DMS153 treated with DMSO at 0.1 percent for 48 hours (cell line): ENCODE measurements at regions not wholly inside any gene's neighbourhood (a gene's known extent, or its start where the extent isn't known, plus 50 kb on each side); places are given as distances from the start of the nearest gene placed in this dataset.

ENCODE experiments used
- DNase-seq: peaks from one replicate; lab custom pipeline; 2025; ENCODE audit not compliant: unreplicated experiment; lab: John Stamatoyannopoulos, UW

- no peak for DNase-seq
Observed at GRCh38 chr3:126267169-126267975, 87.0 kb upstream of the ALDH1L1 start.

GRCh38 chr3:126266850-126267168, 86.4 kb upstream of the ALDH1L1 start:
- DNase-seq, result no peak

GRCh38 chr3:126266291-126266840, 86.0 kb upstream of the ALDH1L1 start:
- no peak for DNase-seq

GRCh38 chr3:126264952-126265351, 84.6 kb upstream of the ALDH1L1 start:
- DNase-seq, result no peak

GRCh38 chr3:126264381-126264780, 84.0 kb upstream of the ALDH1L1 start:
- no peak for DNase-seq

GRCh38 chr3:126263971-126264370, 83.6 kb upstream of the ALDH1L1 start:
- DNase-seq, result no peak

GRCh38 chr3:126263539-126263938, 83.2 kb upstream of the ALDH1L1 start:
- no peak for DNase-seq

- no peak for DNase-seq
Observed at GRCh38 chr3:126262227-126262626, 81.8 kb upstream of the ALDH1L1 start.

GRCh38 chr3:126261037-126261436, 80.7 kb upstream of the ALDH1L1 start:
- no peak for DNase-seq

- no peak for DNase-seq
Observed at GRCh38 chr3:126259411-126260391, 79.3 kb upstream of the ALDH1L1 start.

GRCh38 chr3:126258670-126259069, 78.3 kb upstream of the ALDH1L1 start:
- no peak for DNase-seq

GRCh38 chr3:126257984-126258383, 77.6 kb upstream of the ALDH1L1 start:
- DNase-seq, result no peak

GRCh38 chr3:126257174-126257573, 76.8 kb upstream of the ALDH1L1 start:
- DNase-seq, result no peak

- no peak for DNase-seq
Observed at GRCh38 chr3:126256251-126256650, 75.9 kb upstream of the ALDH1L1 start.

GRCh38 chr3:126253072-126253471, 72.7 kb upstream of the ALDH1L1 start:
- DNase-seq, result no peak

- no peak for DNase-seq
Observed at GRCh38 chr3:126252373-126252772, 72.0 kb upstream of the ALDH1L1 start.

- DNase-seq, result no peak
Observed at GRCh38 chr3:126245811-126246727, 65.7 kb upstream of the ALDH1L1 start.
